HG03103 (cell line): ENCODE measurements at regions not wholly inside any gene's neighbourhood (a gene's known extent, or its start where the extent isn't known, plus 50 kb on each side); places are given as distances from the start of the nearest gene placed in this dataset.
A peak's percentile ranks its signal among the peaks of the same experiment; 100 is the strongest.

Experiments used
- ATAC-seq: cut with Tn5 transposase; IDR thresholded peaks from one replicate; pipeline ENCODE4 v1.9.1; 2021; ENCODE audit warnings: low read depth; ENCODE audit not compliant: unreplicated experiment

DNA sequence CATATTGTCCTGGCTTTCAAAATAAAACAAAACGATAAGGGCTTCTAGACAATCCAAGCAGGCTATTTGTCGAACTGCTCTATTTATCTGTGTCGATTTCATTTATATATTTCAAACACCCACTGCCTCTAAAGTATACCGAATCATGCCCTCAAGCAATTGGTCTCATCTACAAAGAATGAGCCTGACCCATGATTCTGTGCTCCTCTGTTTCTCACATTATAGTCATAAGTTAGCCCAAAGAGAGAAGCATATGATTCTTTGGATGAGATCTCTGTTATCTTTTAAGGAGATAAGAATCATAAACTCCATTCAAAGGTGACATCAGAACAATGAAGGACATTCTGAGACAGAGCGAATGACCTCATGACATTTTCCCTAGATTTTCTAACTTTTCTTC lies 191.1 kb downstream of the MAP2K6 start:
- no peak for ATAC-seq

DNA sequence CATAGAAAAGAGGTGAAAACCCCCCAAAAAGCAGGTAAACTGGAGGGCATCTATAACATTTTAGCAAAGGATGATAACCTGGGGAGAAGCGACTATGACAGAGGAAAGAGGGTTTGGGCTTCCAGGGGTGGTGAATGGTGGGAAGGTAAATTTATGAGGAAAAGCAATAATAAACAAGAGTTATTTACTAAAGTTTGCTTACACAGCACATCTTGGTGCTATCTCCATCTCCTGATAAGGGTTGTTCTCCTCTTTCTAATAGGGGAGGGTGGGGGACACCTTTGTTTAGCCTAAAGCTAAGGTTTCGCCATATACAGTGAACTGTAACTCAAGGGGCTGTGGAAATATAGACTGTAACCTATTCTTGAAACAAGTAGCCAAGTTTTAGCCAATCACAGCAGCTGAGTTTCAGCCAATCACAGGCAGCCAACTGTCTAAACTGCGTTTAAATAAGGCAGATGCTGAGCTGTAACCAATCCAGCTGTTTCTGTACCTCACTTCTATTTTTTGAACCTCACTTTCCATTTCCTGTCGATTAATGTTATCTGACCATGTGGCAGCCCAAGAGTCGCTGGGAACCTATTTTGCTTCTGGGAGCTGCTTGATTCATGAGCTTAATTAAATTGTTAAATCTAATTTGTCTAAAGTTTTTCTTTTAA lies 191.8 kb downstream of the MAP2K6 start:
- no peak for ATAC-seq

DNA sequence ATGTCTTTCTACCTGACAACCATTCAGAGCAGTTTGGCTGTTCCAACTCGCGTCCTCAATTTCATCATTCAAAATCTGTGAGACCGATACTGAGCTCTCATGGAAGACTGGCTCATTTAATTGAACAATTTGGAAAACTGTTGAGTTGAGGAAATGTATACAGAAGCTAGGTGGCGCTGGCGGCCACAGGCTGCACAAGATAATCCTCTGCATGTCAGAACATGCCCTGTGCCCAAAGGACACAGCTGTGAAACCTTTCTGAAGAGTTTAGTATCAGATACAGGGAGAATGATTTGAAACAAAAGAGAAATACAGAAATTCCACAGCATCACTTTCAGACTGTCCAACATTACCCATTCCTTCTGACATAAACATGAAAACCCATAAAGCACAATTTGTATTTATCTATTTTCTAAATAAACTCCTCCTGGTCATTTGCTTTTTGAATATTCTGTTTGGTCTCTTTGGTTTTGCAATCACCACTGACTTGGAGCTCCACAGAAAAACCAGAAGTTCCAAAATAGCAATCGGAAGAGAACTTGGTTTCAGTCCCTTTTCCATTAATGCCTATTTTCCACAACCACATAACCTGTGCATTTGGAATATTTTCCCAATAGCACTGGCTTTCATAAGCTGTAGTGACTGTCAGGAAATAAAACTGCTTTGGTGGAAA lies 192.8 kb downstream of the MAP2K6 start:
- peak; percentile 79 for ATAC-seq

GRCh38 chr17:69608141-69608540 lies 193.6 kb downstream of the MAP2K6 start:
- no peak for ATAC-seq

DNA sequence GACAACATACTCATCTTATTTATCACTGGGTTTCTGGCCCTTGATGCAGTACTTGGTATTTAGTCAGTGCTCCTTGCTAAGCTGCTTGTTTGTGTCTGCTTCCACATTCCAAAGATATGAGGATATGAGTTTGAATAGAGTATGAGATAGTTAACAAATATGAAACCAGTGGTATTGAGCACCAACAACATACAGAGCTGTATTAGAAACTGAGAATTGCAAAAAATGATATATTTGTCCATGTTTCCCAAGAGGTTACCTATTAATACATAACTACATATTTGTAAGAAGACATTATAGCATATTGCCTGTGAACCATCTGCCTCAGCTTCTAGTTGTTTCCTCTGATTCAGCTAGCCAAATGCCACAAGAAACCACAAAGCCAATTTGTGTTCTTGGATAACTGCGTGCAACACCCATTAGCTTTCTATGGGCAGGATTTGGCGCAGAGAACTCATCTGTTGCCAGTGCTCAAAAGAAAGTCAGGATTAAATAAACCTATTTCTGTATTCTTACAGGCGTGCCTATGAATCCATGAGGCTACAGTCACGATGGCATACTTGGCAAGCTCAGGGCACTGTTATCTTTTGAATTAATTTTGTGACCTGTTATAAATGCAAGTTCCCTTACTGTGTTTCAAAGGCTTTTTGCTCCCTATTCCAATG lies 194.4 kb downstream of the MAP2K6 start:
- ATAC-seq: no peak

DNA sequence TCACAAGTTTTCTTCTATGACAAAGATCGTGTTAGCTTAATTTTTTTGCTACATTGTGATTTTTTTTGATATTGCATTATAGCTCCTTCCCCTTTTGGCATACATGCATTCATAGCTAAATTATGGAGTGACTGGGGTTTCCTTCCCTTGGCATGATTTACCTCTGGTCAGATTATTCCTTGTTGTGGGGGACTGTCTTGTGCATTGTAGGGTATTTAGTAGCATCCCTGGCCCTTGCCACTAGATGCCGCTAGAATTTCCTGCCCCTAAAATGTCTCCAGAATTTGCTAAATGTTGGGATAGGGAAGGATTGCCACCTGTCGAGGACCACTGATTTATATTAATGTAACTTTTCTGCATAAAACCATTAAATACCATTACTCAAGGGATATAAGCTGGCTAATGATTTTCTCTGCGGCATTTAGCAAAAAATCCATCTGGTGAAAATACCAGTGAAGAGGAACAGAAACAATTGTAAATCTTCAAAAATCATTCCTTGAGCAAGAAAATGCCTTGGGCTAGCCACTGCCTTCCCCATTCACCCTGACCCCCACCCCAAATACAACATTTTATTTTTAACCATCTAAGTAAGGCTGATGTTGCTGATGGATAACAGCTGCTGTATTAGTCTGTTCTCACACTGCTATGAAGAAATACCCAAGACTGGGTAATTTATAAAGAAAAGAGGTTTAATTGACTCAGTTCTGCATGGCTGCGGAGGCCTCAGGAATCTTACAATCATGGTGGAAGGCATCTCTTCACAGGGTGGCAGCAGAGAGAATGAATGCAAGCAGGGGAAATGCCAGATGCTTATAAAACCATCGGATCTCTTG lies 195.2 kb downstream of the MAP2K6 start:
- ATAC-seq: no peak

GRCh38 chr17:69620363-69620762 lies 205.9 kb downstream of the MAP2K6 start:
- ATAC-seq: no peak

- ATAC-seq: no peak
Measured at GRCh38 chr17:69625474-69625873, 211.0 kb downstream of the MAP2K6 start.

DNA sequence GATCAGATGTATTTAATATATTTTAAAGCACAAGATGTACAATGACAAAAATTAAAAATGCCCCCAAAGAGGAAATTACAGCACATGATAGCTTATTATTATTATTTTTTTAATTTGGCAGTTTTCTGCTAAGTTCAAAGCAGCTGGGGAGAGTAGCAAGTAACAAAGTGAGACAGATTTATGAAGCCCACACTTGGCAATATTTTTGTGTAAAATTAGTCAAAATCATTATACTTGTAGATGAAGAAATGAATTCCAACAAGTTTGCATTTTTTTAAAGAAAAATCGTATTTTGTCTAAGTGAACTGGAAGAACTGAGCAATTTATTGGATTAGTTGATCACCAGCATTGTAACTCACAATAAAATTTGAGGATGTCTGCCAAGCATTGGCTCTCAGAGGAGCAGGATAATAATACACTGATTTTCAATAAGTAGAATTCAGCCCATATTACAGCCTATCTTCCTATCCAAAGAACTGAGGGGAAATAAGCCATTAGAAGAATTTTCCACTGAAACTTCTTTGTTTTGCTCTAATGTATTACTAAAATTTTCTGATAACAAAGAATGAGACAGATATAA lies 215.6 kb downstream of the MAP2K6 start:
- no peak for ATAC-seq

DNA sequence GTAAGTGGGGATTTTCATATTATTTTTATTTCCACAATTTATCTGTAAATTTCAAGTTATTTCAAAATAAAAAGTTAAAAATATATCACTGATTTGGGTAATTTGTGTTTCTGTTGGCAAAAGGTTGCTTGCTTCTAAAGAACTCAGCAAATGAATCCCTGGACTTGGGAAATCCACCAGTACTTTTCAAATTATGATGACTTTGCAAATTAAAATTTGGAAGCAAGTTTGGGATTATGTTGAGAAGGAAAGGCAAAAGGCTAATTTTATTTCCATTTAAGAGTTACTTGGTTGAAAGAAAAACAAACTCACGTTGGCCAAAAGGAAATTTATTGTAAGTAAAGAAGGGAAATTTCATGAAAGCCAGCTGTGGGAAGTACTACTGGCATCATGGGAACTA lies 220.3 kb downstream of the MAP2K6 start:
- no peak for ATAC-seq

DNA sequence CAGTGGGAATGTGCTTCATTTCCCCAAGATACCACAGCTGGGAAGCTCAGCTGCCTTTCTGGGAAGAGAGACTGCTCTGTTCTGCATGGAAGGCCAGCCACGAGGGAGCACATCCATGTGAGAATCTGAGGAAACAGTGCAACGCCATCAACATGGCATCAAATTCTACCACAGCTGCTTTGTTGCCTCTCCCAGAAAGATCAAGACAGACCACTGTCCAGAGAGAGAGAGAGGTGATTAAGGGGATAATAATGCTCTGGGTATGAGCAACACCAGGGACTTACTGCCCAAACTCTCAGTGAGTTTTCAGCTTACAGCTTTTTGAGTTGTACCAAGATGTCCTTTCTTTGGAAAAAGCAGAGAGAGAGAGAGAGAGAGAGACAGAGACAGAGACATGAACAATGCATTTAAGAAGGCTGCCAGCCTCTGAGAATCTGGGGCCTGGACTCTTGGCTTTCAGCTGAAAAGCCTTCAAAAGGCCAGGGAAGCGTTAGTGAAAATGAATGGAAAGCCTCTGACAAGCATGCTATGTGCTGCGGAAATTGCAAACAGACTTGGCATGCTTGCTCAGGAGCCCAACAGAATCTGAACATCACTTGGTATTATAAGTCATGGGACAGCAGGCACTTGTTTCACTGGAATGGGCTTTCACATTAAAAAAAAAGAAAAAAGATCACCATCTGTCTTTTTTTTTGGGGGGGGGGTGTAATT lies 223.1 kb downstream of the MAP2K6 start:
- no peak for ATAC-seq

- no peak for ATAC-seq
Measured at GRCh38 chr17:69639096-69639495, 224.6 kb downstream of the MAP2K6 start.

DNA sequence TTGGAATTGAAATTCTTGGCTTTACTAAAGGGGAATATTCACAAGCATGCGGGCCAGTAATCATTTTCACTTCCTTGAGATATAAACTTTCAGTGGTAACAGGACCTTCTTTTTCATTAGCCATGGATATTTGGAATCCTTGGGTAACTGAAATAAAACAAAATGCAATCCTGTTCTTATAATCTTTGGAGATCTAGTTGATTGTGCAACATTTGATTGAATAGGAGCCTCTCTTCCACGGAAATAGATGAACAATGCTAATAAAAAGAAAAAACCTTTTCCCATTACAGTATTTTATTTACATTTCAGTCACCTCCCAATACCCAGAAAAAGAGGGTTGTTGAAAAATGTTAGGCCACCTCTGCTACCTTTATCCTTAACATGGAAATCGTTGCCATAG lies 225.6 kb downstream of the MAP2K6 start:
- no peak for ATAC-seq

DNA sequence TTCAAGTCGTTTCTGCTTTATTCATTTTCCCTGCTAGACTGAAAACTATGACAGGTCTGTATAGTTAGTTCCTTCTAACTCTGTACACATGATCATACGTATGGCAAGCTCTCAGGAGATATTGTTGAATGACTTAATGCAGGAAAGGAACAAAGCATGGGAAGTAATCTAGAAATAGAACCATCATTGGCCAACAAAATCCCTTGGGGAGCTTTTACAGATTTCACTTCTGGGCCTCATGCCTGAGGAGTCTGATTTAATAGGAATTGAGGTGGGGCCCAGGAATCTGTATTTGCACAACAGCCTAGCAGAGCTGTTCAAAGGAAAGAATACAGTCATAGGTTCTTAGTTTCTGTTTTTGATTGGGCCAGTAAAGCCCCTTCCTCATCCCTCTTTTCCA lies 229.2 kb downstream of the MAP2K6 start:
- ATAC-seq: no peak

DNA sequence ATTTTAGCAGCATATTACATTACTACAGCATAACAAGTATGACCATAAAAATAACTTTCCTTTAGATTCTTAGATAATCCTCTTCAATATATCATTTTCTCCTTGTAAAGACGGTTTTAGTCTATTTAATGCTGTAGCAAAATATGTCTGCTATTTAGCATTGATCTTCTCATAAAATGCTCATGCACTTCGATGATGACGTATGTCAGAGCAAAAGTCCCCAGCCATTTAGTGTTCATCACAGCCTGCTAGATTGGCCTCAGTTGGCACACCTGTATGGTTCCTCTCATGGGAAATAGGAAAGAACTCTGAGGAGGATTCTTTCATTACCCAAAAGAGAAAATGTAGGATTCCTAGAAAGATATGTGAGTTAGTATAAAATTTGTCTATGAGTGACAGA lies 232.2 kb downstream of the MAP2K6 start:
- no peak for ATAC-seq

- no peak for ATAC-seq
Measured at GRCh38 chr17:69650881-69651280, 236.4 kb downstream of the MAP2K6 start.

- no peak for ATAC-seq
Measured at GRCh38 chr17:69651921-69652320, 237.4 kb downstream of the MAP2K6 start.

DNA sequence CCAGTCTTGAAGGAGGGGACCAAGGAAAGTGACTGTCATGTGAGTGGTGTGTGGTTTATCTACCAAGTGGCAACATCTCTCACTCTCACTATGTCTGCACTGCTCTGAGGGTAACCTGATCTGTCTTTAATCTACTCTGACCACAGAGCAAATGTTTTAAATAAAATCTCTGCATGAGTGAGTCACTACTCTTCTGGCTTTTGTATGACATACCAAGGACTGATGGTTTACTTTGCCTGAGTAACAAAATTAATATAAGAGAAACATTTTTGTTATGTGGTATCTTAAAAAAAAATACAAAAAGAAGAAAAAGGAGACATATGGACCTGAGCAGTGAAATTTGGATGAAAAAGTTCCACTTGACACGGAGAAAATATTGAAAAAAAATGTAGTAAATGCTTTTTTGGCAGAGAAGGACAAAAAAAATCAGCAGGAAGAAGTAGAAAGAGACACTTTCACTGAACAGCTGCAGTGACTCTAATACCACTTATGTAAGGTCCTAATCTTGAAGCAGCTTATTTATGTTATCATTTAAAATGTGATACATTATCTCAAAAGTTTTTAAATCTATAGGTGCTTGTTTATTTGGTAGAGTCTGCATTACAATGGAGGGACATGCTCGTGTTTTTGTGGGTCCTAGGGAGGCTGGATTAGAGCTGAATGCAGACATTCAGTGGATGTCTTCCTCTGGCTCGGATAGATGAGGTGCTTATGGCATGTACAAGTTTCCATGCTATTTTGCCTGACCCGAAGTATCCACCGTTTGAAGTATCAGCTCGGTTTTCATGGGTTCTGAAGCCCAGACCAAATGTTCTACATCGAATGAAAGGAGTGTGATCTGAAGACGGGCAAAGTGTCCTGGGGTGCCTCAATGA lies 240.7 kb downstream of the MAP2K6 start:
- no peak for ATAC-seq

GRCh38 chr17:69655902-69656301 lies 241.4 kb downstream of the MAP2K6 start:
- no peak for ATAC-seq
